Fibroblast of villous mesenchyme (primary cell): ENCODE measurements at regions not wholly inside any gene's neighbourhood (a gene's known extent, or its start where the extent isn't known, plus 50 kb on each side); places are given as distances from the start of the nearest gene placed in this dataset.

ENCODE experiments used
- DNase-seq: peaks from one replicate; pipeline ENCODE4 v3.0.0-alpha.2; 2010; ENCODE audit warnings: low read depth
- H3K4me3 ChIP-seq: 2 replicates; pipeline ENCODE4 v1.5.1; 2011; ENCODE audit warnings: low read depth, mild to moderate bottlenecking, low read length
- CTCF ChIP-seq: IDR thresholded peaks from 2 replicates; pipeline ENCODE4 v1.5.1; 2012; ENCODE audit warnings: low read depth, mild to moderate bottlenecking, low read length; ENCODE audit not compliant: insufficient read depth

- H3K4me3 ChIP-seq = no peak overlapping the region
- no peak for DNase-seq
- TF ChIP-seq CTCF = no peak
These were observed 55.0 kb downstream of the FOXA2 start for GRCh38 chr20:22529150-22530019.

- DNase-seq = no peak
- H3K4me3 ChIP-seq = no peak overlapping the region
- TF ChIP-seq CTCF = no peak
These were observed 57.8 kb downstream of the FOXA2 start for GRCh38 chr20:22526512-22527012.

- no peak for TF ChIP-seq CTCF
- DNase-seq = no peak
These were observed 58.6 kb downstream of the FOXA2 start for GRCh38 chr20:22525821-22526220.

GRCh38 chr20:22525069-22525820, 59.1 kb downstream of the FOXA2 start:
- H3K4me3 ChIP-seq = no peak overlapping the region
- DNase-seq = no peak
- no peak for TF ChIP-seq CTCF

More at GRCh38 chr20:22525821-22526220, 58.6 kb downstream of the FOXA2 start:
- no peak overlapping the region for H3K4me3 ChIP-seq

GRCh38 chr20:22524393-22525015, 59.9 kb downstream of the FOXA2 start:
- H3K4me3 ChIP-seq = no peak overlapping the region
- no peak for TF ChIP-seq CTCF
- DNase-seq = no peak

GRCh38 chr20:22523499-22524392, 60.6 kb downstream of the FOXA2 start:
- no peak overlapping the region for H3K4me3 ChIP-seq
- DNase-seq = no peak
- TF ChIP-seq CTCF = no peak
